ENCODE measurements at regions not wholly inside any gene's neighbourhood (a gene's known extent, or its start where the extent isn't known, plus 50 kb on each side); places are given as distances from the start of the nearest gene placed in this dataset.

DNA sequence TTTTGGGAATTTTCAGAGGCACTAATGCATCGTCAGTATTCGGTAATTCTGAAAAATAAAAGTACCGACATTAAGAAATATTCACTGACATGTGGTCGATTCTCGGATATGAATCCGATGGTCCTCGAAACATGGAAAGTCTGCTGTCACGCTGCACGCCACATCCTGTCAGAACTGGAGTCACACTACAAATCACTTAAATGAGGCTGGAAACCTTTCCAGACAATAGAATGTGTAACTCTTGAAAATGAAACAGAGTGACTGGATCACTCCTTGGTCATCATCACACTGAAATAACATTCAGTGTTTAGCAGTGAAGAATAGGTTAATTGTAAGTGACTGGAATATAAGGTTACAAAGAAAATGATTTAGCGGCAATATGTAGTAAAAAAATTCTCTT lies 620.1 kb upstream of the ADAMTS5 start:
- Histone ChIP-seq H3K4me3 (no peak overlapping the region), H3K9me3 (ENCODE audit: control insufficient read depth in 4 of 4, insufficient read depth in 3 of 4, low read length in 3 of 4) (no peaks in the 10 kb centered on the region), H3K27ac (ENCODE audit: low read depth in 1 of 2, low read length in 1 of 2) (no peak overlapping the region), H3K9ac (ENCODE audit: insufficient read depth in 1 of 2, low read length in 2 of 2) (no peak overlapping the region), H3K4me1 (ENCODE audit: control insufficient read depth in 5 of 5, insufficient read depth in 5 of 5, low read length in 5 of 5) (no peaks in the 10 kb centered on the region), H3K36me3 (ENCODE audit: control insufficient read depth in 4 of 4, insufficient read depth in 4 of 4, low read length in 4 of 4) (no peaks in the 10 kb centered on the region), H3K27me3 (ENCODE audit: control insufficient read depth in 3 of 3, insufficient read depth in 3 of 3, low read length in 2 of 3) (no peaks in the 10 kb centered on the region)
- WGBS, 2 donors: 86 to 89% methylated on average over 10 of the region's 10 CpGs
- no peak for DNase-seq
- no peak for ATAC-seq (ENCODE audit: insufficient read depth, low FRiP score)
- TF ChIP-seq CTCF (IDR thresholded peaks at IDR 0.05; ENCODE audit: control extremely low read depth, extremely low read depth): no peak

DNA sequence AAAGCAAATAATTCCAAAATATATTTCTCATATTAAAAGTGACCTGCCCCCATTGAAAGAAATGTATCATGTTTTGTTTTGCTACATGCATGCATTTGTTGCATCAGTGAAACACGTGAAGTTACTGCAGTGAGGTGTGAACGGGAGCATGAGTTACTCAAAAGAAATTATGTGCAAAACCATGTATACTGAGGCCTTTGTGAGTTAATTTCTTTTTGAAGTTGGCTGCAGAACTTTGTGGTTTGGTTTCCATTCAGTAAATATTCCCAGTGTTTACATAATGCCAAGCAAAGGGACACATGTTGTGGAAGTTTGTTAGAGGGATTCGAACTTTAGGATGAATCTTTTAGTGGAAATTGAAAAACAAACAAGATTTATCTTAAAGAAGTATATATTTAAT lies 619.4 kb upstream of the ADAMTS5 start:
- WGBS, 2 donors: 70 to 81% methylated on average over 3 of the region's 3 CpGs
- Histone ChIP-seq H3K36me3 (ENCODE audit: control insufficient read depth in 4 of 4, insufficient read depth in 4 of 4, low read length in 4 of 4) (no peaks in the 10 kb centered on the region), H3K4me1 (ENCODE audit: control insufficient read depth in 5 of 5, insufficient read depth in 5 of 5, low read length in 5 of 5) (no peaks in the 10 kb centered on the region), H3K27me3 (ENCODE audit: control insufficient read depth in 3 of 3, insufficient read depth in 3 of 3, low read length in 2 of 3) (no peaks in the 10 kb centered on the region), H3K9ac (ENCODE audit: insufficient read depth in 1 of 2, low read length in 2 of 2) (no peak overlapping the region), H3K9me3 (ENCODE audit: control insufficient read depth in 4 of 4, insufficient read depth in 3 of 4, low read length in 3 of 4) (no peaks in the 10 kb centered on the region), H3K27ac (ENCODE audit: low read depth in 1 of 2, low read length in 1 of 2) (no peak overlapping the region), H3K4me3 (no peak overlapping the region)
- no peak for TF ChIP-seq CTCF (IDR thresholded peaks at IDR 0.05; ENCODE audit: control extremely low read depth, extremely low read depth)
- ATAC-seq (ENCODE audit: insufficient read depth, low FRiP score) (no peak), DNase-seq (no peak)

DNA sequence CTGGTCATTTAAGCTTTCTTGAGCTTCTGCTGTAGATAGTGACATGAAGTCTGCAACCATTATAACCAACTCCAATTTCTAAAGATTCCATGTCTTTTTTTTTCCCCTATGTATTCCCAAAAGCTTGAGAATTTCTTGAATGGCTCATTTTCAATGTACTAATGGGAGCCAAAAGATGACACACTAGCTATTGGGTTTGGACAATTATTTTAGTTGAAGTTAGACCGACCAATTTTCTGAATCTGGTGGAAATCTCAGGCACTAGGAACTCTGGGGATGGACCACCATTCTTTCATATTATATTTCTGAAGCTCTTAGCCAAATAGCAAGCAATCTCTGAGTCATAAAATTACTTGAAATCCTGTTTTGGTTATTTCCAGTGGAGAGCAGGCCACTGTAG lies 617.4 kb upstream of the ADAMTS5 start:
- ATAC-seq (ENCODE audit: insufficient read depth, low FRiP score) (no peak), DNase-seq (no peak)
- Histone ChIP-seq H3K9me3 (ENCODE audit: control insufficient read depth in 4 of 4, insufficient read depth in 3 of 4, low read length in 3 of 4) (no peaks in the 10 kb centered on the region), H3K4me1 (ENCODE audit: control insufficient read depth in 5 of 5, insufficient read depth in 5 of 5, low read length in 5 of 5) (no peaks in the 10 kb centered on the region), H3K36me3 (ENCODE audit: control insufficient read depth in 4 of 4, insufficient read depth in 4 of 4, low read length in 4 of 4) (no peaks in the 10 kb centered on the region), H3K9ac (ENCODE audit: insufficient read depth in 1 of 2, low read length in 2 of 2) (no peak overlapping the region), H3K27me3 (ENCODE audit: control insufficient read depth in 3 of 3, insufficient read depth in 3 of 3, low read length in 2 of 3) (no peaks in the 10 kb centered on the region), H3K4me3 (no peak overlapping the region), H3K27ac (ENCODE audit: low read depth in 1 of 2, low read length in 1 of 2) (no peak overlapping the region)
- WGBS, 2 donors: 87 to 91% methylated on average over 1 of the region's 1 CpG
- TF ChIP-seq CTCF (IDR thresholded peaks at IDR 0.05; ENCODE audit: control extremely low read depth, extremely low read depth): no peak

GRCh38 chr21:27582948-27583430 lies 616.1 kb upstream of the ADAMTS5 start:
- DNase-seq: no peak
- no peaks in the 10 kb centered on the region for H3K9me3 ChIP-seq (ENCODE audit: control insufficient read depth in 4 of 4, insufficient read depth in 3 of 4, low read length in 3 of 4)
- H3K36me3 ChIP-seq (ENCODE audit: control insufficient read depth in 4 of 4, insufficient read depth in 4 of 4, low read length in 4 of 4): no peaks in the 10 kb centered on the region
- no peak overlapping the region for H3K9ac ChIP-seq (ENCODE audit: insufficient read depth in 1 of 2, low read length in 2 of 2)
- no peak overlapping the region for H3K4me3 ChIP-seq
- no peaks in the 10 kb centered on the region for H3K27me3 ChIP-seq (ENCODE audit: control insufficient read depth in 3 of 3, insufficient read depth in 3 of 3, low read length in 2 of 3)
- ATAC-seq (ENCODE audit: insufficient read depth, low FRiP score): no peak
- H3K4me1 ChIP-seq (ENCODE audit: control insufficient read depth in 5 of 5, insufficient read depth in 5 of 5, low read length in 5 of 5): no peaks in the 10 kb centered on the region
- H3K27ac ChIP-seq (ENCODE audit: low read depth in 1 of 2, low read length in 1 of 2): no peak overlapping the region
- 81 to 86% methylated on average over 3 of the region's 3 CpGs for WGBS, 2 donors
- TF ChIP-seq CTCF (IDR thresholded peaks at IDR 0.05; ENCODE audit: control extremely low read depth, extremely low read depth): no peak

Measured in lung (tissue), 11 donors.